MCF 10A (cell line): ENCODE measurements at regions not wholly inside any gene's neighbourhood (a gene's known extent, or its start where the extent isn't known, plus 50 kb on each side); places are given as distances from the start of the nearest gene placed in this dataset.
A peak's percentile ranks its signal among the peaks of the same experiment; 100 is the strongest.

Source experiments
- BruUV-seq: library from RNA; stranded (reverse); fragments of 400-500 nt; replicated peaks from 2 replicates; lab custom pipeline; 2021; lab: Mats Ljungman, UMichigan
- CTCF ChIA-PET: fragments of 300-600 bp; sonication (Branson Sonifier 250); formaldehyde crosslinking; extraction: SDS; loops from one replicate; lab custom pipeline; 2021; ENCODE audit warnings: antibody characterized with exemption, inconsistent platforms; lab: Yijun Ruan, JAX
- POLR2A ChIA-PET: fragments of 300-600, 350-650 bp; sonication (Branson Sonifier 250); formaldehyde crosslinking; extraction: SDS; loops from one replicate; lab custom pipeline; 2020; ENCODE audit warnings: antibody characterized with exemption, inconsistent platforms; lab: Yijun Ruan, JAX
- DNase-seq: peaks from one replicate; pipeline ENCODE4 v3.0.0-alpha.2; 2018; ENCODE audit not compliant: unreplicated experiment
- H3K27ac Mint-ChIP-seq: one replicate; pipeline ENCODE4 v1.8.0; 2022; ENCODE audit warnings: mild to moderate bottlenecking, low read depth, mixed read lengths; ENCODE audit not compliant: unreplicated experiment
- H3K27me3 Mint-ChIP-seq: one replicate; pipeline ENCODE4 v1.8.0; 2022; ENCODE audit warnings: mixed read lengths; ENCODE audit not compliant: insufficient read depth, unreplicated experiment
- H3K36me3 Mint-ChIP-seq: one replicate; pipeline ENCODE4 v1.8.0; 2022; ENCODE audit warnings: mild to moderate bottlenecking, moderate library complexity, mixed read lengths; ENCODE audit not compliant: insufficient read depth, unreplicated experiment
- H3K4me1 Mint-ChIP-seq: one replicate; pipeline ENCODE4 v1.8.0; 2022; ENCODE audit warnings: mixed read lengths; ENCODE audit not compliant: insufficient read depth, unreplicated experiment
- H3K4me3 Mint-ChIP-seq: one replicate; pipeline ENCODE4 v1.8.0; 2022; ENCODE audit warnings: mild to moderate bottlenecking, moderate library complexity, mixed read lengths; ENCODE audit not compliant: unreplicated experiment
- H3K9me3 Mint-ChIP-seq: one replicate; pipeline ENCODE4 v1.8.0; 2022; ENCODE audit warnings: mixed read lengths; ENCODE audit not compliant: unreplicated experiment
- CTCF ChIP-seq: fragments of 200-600 bp; IDR thresholded peaks from one replicate; pipeline ENCODE4 v1.8.0; 2022; ENCODE audit warnings: antibody characterized with exemption, mild to moderate bottlenecking; ENCODE audit not compliant: unreplicated experiment
- intact Hi-C: fragments of 100-400 bp; cut with micrococcal nuclease; formaldehyde crosslinking; loops from 2 replicates; pipeline ENCODE4 v1.14.1; 2022

DNA sequence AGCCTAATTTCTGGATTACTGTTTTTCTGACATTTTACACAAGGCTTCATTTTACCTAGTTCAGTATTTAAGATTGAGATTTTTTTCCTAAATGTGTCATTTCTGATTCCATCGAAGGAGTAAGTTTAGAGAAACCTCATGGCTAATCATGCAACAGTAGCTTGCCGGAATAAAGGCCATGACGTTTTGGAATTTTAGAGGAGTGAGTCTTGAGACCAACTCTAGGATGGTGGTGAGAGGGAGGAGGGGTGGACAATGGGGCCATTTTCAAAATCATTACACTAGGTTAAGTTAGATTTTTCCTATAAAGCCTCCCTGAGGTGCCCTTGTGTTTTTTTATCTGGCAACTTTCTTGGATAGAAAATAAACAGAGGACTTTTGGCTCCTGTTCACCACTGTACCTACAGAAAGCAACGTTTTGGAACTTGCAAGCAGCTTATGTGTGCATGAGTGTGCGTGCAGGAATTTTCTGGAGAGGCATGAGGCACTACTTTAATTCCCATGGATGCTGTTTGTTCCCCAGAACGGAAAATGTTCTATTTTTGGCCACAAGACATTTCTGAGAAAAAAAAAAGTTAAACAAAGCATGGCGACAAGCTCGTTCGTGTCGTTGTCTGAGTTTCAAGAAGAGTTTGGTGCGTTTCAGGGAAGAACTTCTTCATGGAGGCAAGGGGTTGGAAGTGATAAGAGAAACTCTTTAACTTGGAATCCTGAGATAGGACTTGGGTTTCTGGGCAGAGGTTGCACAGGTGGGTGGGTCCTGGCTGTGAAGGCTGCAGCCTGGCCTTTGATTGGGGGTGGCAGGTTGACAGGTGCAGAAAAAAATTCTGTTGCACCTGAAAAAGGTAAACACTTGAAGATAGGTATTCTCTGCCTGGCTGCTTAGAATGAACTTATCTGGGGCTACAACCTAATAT is 178.1 kb downstream of the PTEN start:
- Mint-ChIP-seq H3K27me3 (no peaks in the 10 kb centered on the region), H3K27ac (no peak overlapping the region), H3K36me3 (no peaks in the 10 kb centered on the region), H3K9me3 (no peaks in the 10 kb centered on the region), H3K4me1 (peaks cover 20% of the 10 kb centered on the region), H3K4me3 (peak overlapping the region; percentile 56)
- BruUV-seq: no TSS peak
- no peak for DNase-seq
- no peak for TF ChIP-seq CTCF
- intact Hi-C loops: no loop called here
- ChIA-PET CTCF (interaction anchor here (1.1 to 1.5 kb wide), 2 partner anchors 9 to 49 kb away, joined by 3 to 6 read pairs; no protein-coding TSS in a partner anchor), POLR2A (interaction anchor here (0.6 to 3.5 kb wide), 18 partner anchors 8 to 844 kb away, joined by 3 to 24 read pairs (median 4); partner anchors contain the start of genes KLLN and PTEN)

DNA sequence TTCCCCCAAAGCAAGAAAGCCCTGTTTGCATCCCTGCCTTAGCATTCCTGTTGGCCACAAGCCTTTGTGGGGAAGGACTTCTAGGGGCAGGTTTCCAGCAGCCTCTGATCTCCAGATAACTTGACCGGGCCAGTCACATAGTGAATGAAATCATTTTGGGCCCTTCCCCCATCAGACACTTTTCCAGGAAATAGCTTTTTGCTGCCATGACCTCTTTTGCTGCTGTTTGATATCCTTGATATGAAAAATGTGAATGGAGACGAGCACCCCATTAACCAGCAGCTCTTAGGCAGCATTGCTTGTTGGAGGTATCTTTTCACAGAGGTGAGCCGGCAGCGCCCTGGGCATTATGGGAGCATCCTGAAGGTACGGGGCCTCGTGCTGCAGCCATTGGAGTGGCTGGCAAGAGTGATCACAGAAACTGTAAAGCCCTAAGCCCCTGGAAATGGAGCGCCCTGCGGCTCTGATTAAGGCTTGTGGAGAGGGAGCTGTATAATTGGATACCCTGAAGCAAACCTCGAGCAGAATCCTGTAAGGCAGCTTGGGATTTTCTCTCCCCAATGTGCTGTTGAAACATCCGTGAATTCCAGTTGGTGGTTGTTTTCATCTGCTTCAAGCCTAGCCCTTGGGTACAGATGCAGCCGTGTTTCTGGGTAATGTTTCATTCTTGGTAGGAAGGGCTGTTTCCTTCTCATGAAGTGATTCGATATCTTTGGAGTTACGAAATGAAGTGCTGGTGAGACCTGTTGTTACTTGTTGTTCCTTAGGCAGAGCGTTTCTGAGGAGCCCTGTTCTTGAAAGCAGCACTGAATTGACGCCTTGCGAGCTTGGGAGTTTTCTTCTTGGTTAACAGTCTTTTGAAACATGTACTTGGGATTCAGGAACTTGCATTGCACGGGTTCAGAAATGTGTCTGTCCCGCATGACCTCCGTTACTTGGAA is 179.0 kb downstream of the PTEN start:
- TF ChIP-seq CTCF: no peak
- intact Hi-C loops: no loop called here
- peak; percentile 92 for DNase-seq
- Mint-ChIP-seq H3K36me3 (no peaks in the 10 kb centered on the region), H3K27me3 (no peaks in the 10 kb centered on the region), H3K4me1 (peaks cover 20% of the 10 kb centered on the region), H3K4me3 (peak overlapping the region; percentile 56), H3K9me3 (no peaks in the 10 kb centered on the region), H3K27ac (peak overlapping the region; percentile 95)
- ChIA-PET POLR2A (interaction anchor here (0.6 to 3.5 kb wide), 32 partner anchors 10 to 843 kb away, joined by 3 to 24 read pairs (median 4); partner anchors contain the start of genes KLLN and PTEN), CTCF (interaction anchor here (0.5 to 1.5 kb wide), 6 partner anchors 10 to 350 kb away, joined by 3 to 6 read pairs (median 3); no protein-coding TSS in a partner anchor)
- BruUV-seq: no TSS peak

DNA sequence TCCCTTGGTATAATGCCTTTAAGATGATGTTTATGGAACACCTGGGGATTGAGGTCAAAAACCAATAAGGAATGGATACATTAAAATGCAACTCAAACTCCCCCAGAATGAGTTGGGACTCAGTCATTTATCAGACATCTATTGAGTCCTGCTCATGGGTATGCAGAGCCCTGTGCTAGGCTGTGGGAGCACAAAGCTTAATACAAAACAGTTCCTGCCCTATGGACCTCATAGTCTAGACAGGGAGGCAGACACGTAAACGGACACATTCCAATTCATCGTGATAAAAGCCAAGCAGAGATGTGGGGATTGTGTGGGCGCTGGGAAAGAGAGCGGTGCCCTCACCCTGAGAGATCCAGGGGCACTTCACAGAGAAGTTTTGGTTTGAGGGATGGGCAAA is 181.7 kb downstream of the PTEN start:
- intact Hi-C loops: no loop called here
- ChIA-PET POLR2A (interaction anchor here (1.0 to 3.5 kb wide), 3 partner anchors 9 to 175 kb away, joined by 3 to 18 read pairs (median 4); no protein-coding TSS in a partner anchor), CTCF (no interaction called here)
- no peaks in the 10 kb centered on the region for H3K9me3 Mint-ChIP-seq
- no peak overlapping the region for H3K4me3 Mint-ChIP-seq
- H3K27me3 Mint-ChIP-seq: no peaks in the 10 kb centered on the region
- peaks cover 12% of the 10 kb centered on the region for H3K4me1 Mint-ChIP-seq
- H3K36me3 Mint-ChIP-seq: no peaks in the 10 kb centered on the region
- no TSS peak for BruUV-seq
- no peak for TF ChIP-seq CTCF
- DNase-seq: no peak
- H3K27ac Mint-ChIP-seq: no peak overlapping the region
